ENCODE measurements at regions not wholly inside any gene's neighbourhood (a gene's known extent, or its start where the extent isn't known, plus 50 kb on each side); places are given as distances from the start of the nearest gene placed in this dataset.

DNA sequence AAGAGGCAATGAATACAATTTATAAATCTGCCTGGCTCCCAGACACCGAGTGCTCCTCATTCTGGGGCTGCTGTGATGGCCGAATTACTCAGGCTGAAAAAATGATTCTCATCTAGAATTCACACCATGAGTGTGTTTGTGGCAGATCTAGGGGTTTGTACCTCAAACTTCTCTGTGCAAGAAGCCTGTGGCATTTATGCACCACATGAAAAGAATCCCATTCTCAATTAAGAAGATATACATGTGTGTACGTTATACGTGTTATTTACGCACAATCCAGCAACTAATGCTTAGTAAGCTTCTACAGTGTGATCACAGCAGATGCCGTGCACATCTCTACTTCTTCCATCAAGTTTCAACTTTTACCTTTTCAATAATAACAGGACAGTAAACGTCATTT, 476.8 kb downstream of the SHQ1 start:
- H3K4me3 Mint-ChIP-seq = no peak overlapping the region
- H3K27me3 Mint-ChIP-seq = no peaks in the 10 kb centered on the region
- ATAC-seq (replicated peaks) = no peak
- no peaks in the 10 kb centered on the region for H3K9me3 Mint-ChIP-seq
- peaks cover 9% of the 10 kb centered on the region for H3K36me3 Mint-ChIP-seq (ENCODE audit: low read depth)
- peaks cover 26% of the 10 kb centered on the region for H3K4me1 Mint-ChIP-seq
- H3K27ac Mint-ChIP-seq = no peak overlapping the region

- no peaks in the 10 kb centered on the region for H3K27me3 Mint-ChIP-seq
- no peak overlapping the region for H3K27ac Mint-ChIP-seq
- H3K4me3 Mint-ChIP-seq = no peak overlapping the region
- peaks cover 26% of the 10 kb centered on the region for H3K4me1 Mint-ChIP-seq
- H3K9me3 Mint-ChIP-seq = no peaks in the 10 kb centered on the region
- ATAC-seq (replicated peaks) = no peak
- peaks cover 8% of the 10 kb centered on the region for H3K36me3 Mint-ChIP-seq (ENCODE audit: low read depth)
Measured at GRCh38 chr3:72370947-72371346, 477.3 kb downstream of the SHQ1 start.

DNA sequence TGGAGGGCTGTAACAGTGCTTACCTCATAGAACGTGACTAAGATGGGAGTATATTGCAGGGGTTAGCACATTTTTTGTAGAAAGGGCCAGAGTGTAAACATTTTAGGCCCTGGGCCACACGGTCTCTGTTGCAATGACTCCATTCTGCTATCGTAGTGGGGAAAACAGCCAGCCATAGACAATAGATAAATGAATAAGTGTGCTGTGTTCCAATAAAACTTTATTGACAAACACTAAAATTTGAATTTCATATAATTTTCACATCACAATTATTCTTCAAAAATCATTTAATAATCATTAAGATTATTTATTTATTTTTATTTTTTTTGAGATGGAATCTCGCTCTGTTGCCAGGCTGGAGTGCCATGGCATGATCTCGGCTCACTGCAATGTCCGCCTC, 478.6 kb downstream of the SHQ1 start:
- Mint-ChIP-seq H3K27ac (no peak overlapping the region), H3K9me3 (no peaks in the 10 kb centered on the region), H3K4me1 (peaks cover 20% of the 10 kb centered on the region), H3K36me3 (ENCODE audit: low read depth) (peaks cover 8% of the 10 kb centered on the region), H3K27me3 (no peaks in the 10 kb centered on the region), H3K4me3 (no peak overlapping the region)
- ATAC-seq (replicated peaks) = no peak

DNA sequence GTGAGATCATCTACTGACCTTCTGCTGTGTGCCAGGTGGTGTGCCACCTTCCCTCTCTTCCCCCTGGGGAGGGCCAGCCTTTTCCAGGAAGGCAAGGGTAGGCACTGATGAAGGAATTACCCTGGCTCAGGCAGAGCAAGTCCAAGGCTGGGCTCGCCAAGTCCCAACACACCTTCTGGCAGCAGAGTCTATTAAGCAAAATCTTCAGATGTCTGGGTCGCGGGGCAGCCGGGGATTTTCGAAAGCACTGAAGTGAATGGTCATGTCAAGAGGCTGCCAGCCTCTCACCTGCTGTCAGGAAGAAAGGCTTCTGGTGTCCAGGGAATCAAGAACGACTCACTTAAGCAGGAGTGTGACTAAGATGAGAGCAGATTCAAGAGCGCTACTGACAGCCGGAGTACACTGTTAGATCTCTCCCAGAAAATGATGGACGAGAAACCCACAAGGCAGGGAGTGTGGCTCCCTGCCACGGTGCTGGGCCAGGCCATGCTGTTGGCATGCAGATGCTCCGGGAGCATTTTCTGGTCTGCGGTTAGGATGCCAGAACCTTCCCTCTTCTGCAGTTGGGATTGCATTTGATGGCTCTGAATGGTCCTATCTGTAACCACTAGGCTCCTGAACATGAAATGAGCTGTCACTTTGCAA, 479.8 kb downstream of the SHQ1 start:
- H3K4me1 Mint-ChIP-seq = peaks cover 11% of the 10 kb centered on the region
- no peak overlapping the region for H3K27ac Mint-ChIP-seq
- no peaks in the 10 kb centered on the region for H3K27me3 Mint-ChIP-seq
- H3K4me3 Mint-ChIP-seq = no peak overlapping the region
- peaks cover under 1% of the 10 kb centered on the region for H3K36me3 Mint-ChIP-seq (ENCODE audit: low read depth)
- H3K9me3 Mint-ChIP-seq = no peaks in the 10 kb centered on the region
- ATAC-seq (replicated peaks) = no peak

GRCh38 chr3:72361990-72362389, 486.3 kb downstream of the SHQ1 start:
- H3K27ac Mint-ChIP-seq = no peak overlapping the region
- peaks cover 4% of the 10 kb centered on the region for H3K4me1 Mint-ChIP-seq
- no peaks in the 10 kb centered on the region for H3K36me3 Mint-ChIP-seq (ENCODE audit: low read depth)
- peaks cover 17% of the 10 kb centered on the region for H3K27me3 Mint-ChIP-seq
- ATAC-seq (replicated peaks) = no peak
- peaks cover 9% of the 10 kb centered on the region for H3K9me3 Mint-ChIP-seq
- H3K4me3 Mint-ChIP-seq = no peak overlapping the region

DNA sequence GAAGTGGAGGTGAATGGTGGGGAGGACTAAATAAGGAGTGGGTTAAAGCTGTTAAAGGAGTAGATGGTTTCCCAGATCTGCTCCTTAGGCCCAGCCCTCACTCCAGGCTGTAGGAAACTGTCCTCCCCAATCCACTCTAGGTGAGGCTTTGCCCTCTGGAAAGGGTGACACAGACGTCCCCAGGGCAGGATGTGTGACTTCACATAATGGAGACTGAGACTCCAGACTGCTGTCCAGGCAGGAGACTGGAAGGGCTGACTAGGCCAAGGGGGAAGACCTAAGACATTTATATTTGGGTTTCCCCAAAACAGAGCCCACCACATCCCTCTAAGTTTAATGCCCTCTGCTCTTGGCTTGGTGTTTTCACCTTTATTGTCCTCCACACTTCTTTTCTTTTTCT, 488.5 kb downstream of the SHQ1 start:
- ATAC-seq (replicated peaks) = no peak
- Mint-ChIP-seq H3K4me3 (no peak overlapping the region), H3K27ac (no peak overlapping the region)

DNA sequence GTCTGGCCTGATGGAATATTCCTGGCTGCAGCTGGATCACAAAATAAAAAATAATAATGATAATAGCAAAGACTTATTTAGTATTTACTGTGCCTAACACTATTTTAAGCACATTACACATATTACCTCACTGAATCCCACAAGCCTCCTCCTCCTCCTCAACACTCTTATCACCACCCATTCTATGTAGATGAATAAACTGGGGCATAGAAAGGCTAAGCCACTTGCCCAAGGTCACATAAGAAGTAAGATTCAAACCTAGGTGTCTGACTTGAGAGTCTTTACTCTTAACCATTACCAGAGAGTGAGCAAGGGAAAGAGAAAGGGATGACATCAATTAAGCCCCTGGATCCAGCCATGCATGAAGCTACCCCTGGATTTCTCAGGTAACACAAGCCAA, 493.1 kb downstream of the SHQ1 start:
- Mint-ChIP-seq H3K4me3 (no peak overlapping the region), H3K4me1 (no peaks in the 10 kb centered on the region), H3K9me3 (no peaks in the 10 kb centered on the region), H3K36me3 (ENCODE audit: low read depth) (no peaks in the 10 kb centered on the region), H3K27me3 (peaks cover 13% of the 10 kb centered on the region), H3K27ac (no peak overlapping the region)
- ATAC-seq (replicated peaks) = no peak

More for the DNA sequence above, 488.5 kb downstream of the SHQ1 start:
- Mint-ChIP-seq H3K9me3 (peaks cover 9% of the 10 kb centered on the region), H3K36me3 (ENCODE audit: low read depth) (no peaks in the 10 kb centered on the region), H3K4me1 (peaks cover 4% of the 10 kb centered on the region), H3K27me3 (peaks cover 17% of the 10 kb centered on the region)

DNA sequence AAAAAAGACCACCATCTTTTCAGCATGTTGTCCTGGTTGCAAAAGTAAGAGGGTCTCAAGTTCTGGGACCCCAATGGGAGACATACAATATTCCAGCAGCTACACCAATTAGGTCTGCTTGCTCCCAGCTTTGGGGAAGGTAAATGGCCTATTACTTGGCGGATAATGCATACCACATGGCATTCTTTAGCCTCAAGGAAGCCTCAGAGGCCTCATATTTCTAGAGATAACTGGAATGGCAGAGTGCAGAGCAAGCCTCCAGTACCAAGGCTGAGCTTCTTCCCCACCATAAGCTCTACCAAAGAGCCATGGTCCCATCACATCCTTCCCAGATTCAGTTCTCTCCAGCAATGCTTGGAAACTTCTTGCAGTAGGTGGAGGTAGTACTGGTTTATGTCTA, 493.8 kb downstream of the SHQ1 start:
- Mint-ChIP-seq H3K27ac (no peak overlapping the region), H3K4me1 (no peaks in the 10 kb centered on the region), H3K27me3 (peaks cover 13% of the 10 kb centered on the region), H3K9me3 (no peaks in the 10 kb centered on the region), H3K4me3 (no peak overlapping the region), H3K36me3 (ENCODE audit: low read depth) (no peaks in the 10 kb centered on the region)
- no peak for ATAC-seq (replicated peaks)

DNA sequence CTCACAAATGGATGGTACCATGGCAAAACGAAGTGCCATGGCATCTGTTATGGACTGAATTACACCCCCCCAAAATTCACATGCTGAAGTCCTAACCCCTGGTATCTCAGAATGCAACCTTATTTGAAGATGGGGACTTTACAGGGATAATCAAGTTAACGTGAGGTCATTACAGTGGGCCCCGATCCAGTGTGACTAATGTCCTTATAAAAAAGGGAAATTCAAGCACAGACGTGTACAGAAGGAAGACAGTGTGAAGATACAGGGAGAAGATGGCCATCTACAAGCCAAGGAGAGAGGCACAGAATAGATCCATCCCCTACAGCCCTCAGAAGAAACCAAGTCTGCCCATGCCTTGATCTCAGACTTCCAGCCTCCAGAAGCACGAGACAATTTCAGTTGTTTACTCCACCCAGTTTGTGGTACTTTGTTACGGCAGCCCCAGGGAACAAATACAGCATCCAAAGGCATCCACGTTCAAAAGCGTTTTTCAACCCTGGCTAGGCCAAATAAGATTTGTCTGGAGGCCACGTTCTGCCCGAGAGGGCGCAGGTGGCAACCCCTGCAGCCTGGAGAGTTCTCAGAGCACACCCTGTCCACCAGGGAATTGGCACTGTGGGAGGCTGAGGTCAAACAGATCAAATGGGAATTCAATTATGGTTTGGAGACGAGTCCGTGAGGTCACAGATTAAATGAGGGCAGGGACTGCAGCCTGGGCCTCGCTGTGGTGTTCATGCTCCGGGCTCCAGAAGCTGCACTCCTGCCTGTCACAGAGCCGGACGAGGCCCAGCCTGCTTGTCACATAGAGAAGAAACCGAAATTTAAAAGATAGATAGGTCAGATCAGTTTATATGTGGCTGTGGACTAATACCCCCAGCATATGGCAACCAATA, 494.8 kb downstream of the SHQ1 start:
- Mint-ChIP-seq H3K4me1 (no peaks in the 10 kb centered on the region), H3K36me3 (ENCODE audit: low read depth) (no peaks in the 10 kb centered on the region)

GRCh38 chr3:72352176-72352575, 496.1 kb downstream of the SHQ1 start:
- Mint-ChIP-seq H3K27ac (no peak overlapping the region), H3K36me3 (ENCODE audit: low read depth) (no peaks in the 10 kb centered on the region), H3K4me1 (no peaks in the 10 kb centered on the region), H3K9me3 (no peaks in the 10 kb centered on the region), H3K27me3 (peaks cover 13% of the 10 kb centered on the region), H3K4me3 (no peak overlapping the region)
- no peak for ATAC-seq (replicated peaks)

More for the DNA sequence above, 494.8 kb downstream of the SHQ1 start:
- Mint-ChIP-seq H3K27me3 (peaks cover 13% of the 10 kb centered on the region), H3K27ac (no peak overlapping the region), H3K4me3 (no peak overlapping the region), H3K9me3 (no peaks in the 10 kb centered on the region)
- no peak for ATAC-seq (replicated peaks)

GRCh38 chr3:72351536-72351935, 496.7 kb downstream of the SHQ1 start:
- H3K27ac Mint-ChIP-seq = no peak overlapping the region
- ATAC-seq (replicated peaks) = no peak
- peaks cover 13% of the 10 kb centered on the region for H3K27me3 Mint-ChIP-seq
- no peak overlapping the region for H3K4me3 Mint-ChIP-seq
- H3K36me3 Mint-ChIP-seq (ENCODE audit: low read depth) = no peaks in the 10 kb centered on the region
- H3K4me1 Mint-ChIP-seq = no peaks in the 10 kb centered on the region
- H3K9me3 Mint-ChIP-seq = no peaks in the 10 kb centered on the region

DNA sequence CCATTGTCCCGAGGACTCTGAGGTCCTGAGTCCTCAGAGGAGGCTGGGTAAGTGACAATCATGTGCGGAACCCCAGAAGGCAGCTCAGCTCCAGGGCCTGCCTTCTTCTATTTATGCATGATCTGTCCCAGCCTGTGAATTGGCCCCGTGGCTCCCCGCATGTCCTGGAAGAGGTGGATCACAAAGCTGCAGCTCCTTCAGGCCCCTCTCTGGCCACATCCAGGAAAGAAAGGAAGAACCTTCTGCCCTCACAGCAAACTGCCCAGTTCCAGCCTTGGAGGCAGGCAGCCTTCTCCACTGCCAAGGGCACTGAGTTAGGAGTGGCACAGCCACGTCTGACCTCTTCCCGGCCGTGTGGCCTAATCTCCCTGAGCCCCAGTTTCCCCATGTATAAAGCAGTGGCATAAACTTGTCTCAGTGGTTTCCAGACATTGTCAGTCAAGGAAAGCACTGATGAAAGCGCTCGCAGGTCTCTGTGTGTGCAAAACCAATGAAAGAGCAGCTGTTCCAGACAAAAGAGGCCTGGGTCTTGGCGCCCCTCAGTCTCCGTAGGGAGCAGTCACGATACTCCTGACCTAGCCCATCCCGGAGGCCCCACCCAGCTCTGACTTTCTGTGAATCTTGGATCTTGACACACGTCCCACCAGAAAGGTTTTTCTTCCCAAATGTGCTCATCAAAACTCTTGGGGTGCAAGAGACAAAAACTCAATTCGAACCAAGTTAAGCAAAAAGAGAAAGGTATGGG, 497.3 kb downstream of the SHQ1 start:
- ATAC-seq (replicated peaks) = no peak
- H3K27ac Mint-ChIP-seq = no peak overlapping the region
- no peaks in the 10 kb centered on the region for H3K4me1 Mint-ChIP-seq
- H3K4me3 Mint-ChIP-seq = no peak overlapping the region
- H3K9me3 Mint-ChIP-seq = no peaks in the 10 kb centered on the region
- no peaks in the 10 kb centered on the region for H3K36me3 Mint-ChIP-seq (ENCODE audit: low read depth)
- H3K27me3 Mint-ChIP-seq = peaks cover 13% of the 10 kb centered on the region

DNA sequence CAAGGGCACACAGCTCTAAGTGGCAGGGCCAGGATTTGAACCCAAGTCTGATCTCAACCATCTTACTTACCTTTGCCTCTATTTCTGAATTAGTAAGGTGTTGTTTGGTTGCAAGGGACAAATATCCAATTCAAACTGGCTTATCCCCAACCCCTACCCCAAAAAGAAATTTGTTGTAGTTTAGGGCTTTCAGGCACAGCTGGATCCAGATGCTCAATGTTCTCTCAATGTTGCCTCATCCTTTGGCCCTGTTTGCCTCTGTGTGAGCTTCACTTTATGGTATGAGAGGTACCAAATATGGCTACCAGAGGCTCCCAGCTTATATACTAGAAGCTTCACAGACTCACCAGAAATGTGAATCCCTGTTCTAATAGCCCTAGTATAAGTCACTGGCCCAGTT, 499.9 kb downstream of the SHQ1 start:
- Mint-ChIP-seq H3K9me3 (no peaks in the 10 kb centered on the region), H3K4me3 (no peak overlapping the region), H3K27ac (no peak overlapping the region), H3K36me3 (ENCODE audit: low read depth) (no peaks in the 10 kb centered on the region), H3K27me3 (peaks cover 13% of the 10 kb centered on the region), H3K4me1 (peaks cover 15% of the 10 kb centered on the region)
- no peak for ATAC-seq (replicated peaks)

DNA sequence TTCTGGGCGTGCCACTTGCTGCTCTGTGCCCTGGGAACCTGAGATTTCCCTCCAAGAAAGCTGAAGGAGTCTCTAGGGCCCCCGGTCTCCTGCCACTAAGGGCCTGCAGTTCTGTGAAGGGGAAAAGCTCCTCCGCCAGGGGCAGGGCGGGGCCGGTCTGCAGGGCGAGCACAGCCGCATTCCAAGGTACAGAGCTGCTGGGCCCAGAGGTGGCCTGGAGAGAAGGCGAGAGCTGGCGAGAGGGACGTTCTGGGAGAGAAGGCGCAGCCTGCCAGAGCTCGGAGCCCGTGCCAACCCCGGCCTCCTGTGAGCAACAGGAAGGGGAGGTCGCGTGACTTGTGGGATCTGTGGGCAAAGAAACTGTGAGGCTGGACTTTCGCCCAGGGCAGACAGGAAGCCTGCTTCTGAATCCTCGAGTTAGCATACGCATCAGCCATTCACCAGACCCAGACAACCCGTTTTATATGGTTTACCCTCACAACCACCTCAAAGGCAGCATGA, 500.4 kb downstream of the SHQ1 start:
- no peak for ATAC-seq (replicated peaks)
- no peak overlapping the region for H3K27ac Mint-ChIP-seq
- peaks cover 13% of the 10 kb centered on the region for H3K27me3 Mint-ChIP-seq
- H3K36me3 Mint-ChIP-seq (ENCODE audit: low read depth) = no peaks in the 10 kb centered on the region
- H3K4me1 Mint-ChIP-seq = peaks cover 20% of the 10 kb centered on the region
- no peak overlapping the region for H3K4me3 Mint-ChIP-seq
- no peaks in the 10 kb centered on the region for H3K9me3 Mint-ChIP-seq

All from activated T-helper 17 cell treated with anti-CD3 and anti-CD28 coated beads, Interleukin-2, amount 50 U/mL, for 72 hours (primary cell).